ENCODE measurements at regions not wholly inside any gene's neighbourhood (a gene's known extent, or its start where the extent isn't known, plus 50 kb on each side); places are given as distances from the start of the nearest gene placed in this dataset.

GRCh38 chr10:28432210-28432676, 100.7 kb upstream of the WAC start:
- TF ChIP-seq CTCF (IDR thresholded peaks at IDR 0.05; ENCODE audit: borderline replicate concordance, extremely low read depth, low read length, poor library complexity, severe bottlenecking) (peak; percentile 78), EZH2 (IDR thresholded peaks at IDR 0.05; ENCODE audit: borderline replicate concordance, low read depth, low read length, severe bottlenecking) (no peak)

Measured in DND-41 (cell line).